GM12878 (cell line): ENCODE measurements at regions not wholly inside any gene's neighbourhood (a gene's known extent, or its start where the extent isn't known, plus 50 kb on each side); places are given as distances from the start of the nearest gene placed in this dataset.

ENCODE experiments used
- RAD51 ChIP-seq: fragments of 450-650 bp; IDR thresholded peaks from 2 replicates; pipeline ENCODE4 v1.6.1; 2016; ENCODE audit warnings: moderate library complexity, mild to moderate bottlenecking, inconsistent platforms
- SMC3 ChIP-seq: IDR thresholded peaks from 2 replicates; pipeline ENCODE4 v1.6.1; 2011; ENCODE audit warnings: low read length, improper control_type of control experiment, borderline replicate concordance
- TF ChIP-seq, protein P1 (sequence below): IDR thresholded peaks from 2 replicates; pipeline ENCODE4 v1.6.1; 2011; ENCODE audit warnings: borderline replicate concordance, low read depth, mild to moderate bottlenecking, moderate library complexity, mixed read lengths, low read length; ENCODE audit not compliant: insufficient read depth; ENCODE audit errors: extremely low read length

DNA sequence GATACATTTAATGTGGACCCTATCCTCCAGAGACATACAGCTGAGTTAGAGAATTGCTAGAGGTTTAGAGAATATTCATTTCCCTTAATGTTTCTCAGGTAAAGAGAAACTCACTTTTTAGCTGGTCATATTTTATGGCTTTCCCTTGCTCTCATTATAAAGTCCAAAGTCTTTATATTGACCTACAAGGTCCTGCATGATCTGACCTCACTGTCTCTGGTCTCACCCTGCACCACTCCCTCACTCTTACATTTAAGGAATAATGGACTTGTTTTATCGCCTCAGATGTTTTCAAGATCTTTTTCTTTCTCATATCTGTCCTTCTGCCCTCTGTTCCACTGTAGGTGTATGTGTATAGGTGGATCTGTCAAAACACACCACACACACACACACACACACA lies 597.3 kb downstream of the PLCL1 start:
- TF ChIP-seq SMC3, result no peak
- TF ChIP-seq, protein P1, sequence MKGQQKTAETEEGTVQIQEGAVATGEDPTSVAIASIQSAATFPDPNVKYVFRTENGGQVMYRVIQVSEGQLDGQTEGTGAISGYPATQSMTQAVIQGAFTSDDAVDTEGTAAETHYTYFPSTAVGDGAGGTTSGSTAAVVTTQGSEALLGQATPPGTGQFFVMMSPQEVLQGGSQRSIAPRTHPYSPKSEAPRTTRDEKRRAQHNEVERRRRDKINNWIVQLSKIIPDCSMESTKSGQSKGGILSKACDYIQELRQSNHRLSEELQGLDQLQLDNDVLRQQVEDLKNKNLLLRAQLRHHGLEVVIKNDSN, result no peak
- TF ChIP-seq RAD51, result no peak
